HTR-8/SVneo (cell line): ENCODE measurements at regions not wholly inside any gene's neighbourhood (a gene's known extent, or its start where the extent isn't known, plus 50 kb on each side); places are given as distances from the start of the nearest gene placed in this dataset.

Source experiments
- DNase-seq: peaks from one replicate; pipeline ENCODE4 v3.0.0; 2011; ENCODE audit warnings: low spot score, mixed read lengths; ENCODE audit not compliant: insufficient read length
- FAIRE-seq: peaks from 2 replicates; lab custom pipeline; 2011; peaks lifted over from hg19 to GRCh38; lab: Jason Lieb, UNC

DNA sequence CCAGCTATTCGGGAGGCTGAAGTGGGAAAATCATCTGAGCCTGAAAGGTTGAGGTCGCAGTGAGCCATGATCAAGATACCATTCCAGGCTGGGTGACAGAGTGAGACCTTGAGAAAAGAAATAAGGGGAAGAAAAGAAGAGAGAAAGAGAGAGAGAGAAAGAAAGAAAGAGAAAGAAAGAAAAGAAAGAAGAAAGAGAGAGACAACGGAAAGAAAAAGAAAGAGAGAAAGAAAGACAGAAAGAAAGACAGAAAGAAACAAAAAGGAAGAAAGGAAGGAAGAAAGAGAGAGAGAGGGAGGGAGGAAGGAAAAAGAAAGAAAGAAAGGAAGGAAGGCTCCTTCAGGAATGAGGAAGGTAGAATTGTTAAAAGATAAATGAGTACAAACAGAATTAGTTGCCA lies 84.5 kb downstream of the RPL22L1 start:
- no peak for DNase-seq
- no peak for FAIRE-seq

DNA sequence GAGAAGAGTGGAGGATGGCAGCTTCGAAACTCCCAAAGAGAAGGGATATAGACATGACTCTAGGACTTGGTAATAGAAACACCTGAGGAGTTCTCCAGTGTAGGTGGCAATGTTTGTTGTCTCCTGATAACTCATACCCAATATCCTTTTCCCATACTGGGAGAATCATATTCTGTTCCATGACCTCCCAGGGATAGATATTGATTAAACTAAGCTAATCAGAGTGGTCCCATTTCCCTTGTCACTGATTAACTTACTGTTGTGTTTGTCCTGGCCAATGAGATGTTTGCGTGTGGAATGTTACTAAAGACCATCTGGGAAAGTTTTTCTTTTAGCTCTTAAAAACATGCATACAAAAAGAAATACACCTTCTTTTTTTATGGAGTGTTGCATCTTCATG lies 85.6 kb downstream of the RPL22L1 start:
- FAIRE-seq: no peak

DNA sequence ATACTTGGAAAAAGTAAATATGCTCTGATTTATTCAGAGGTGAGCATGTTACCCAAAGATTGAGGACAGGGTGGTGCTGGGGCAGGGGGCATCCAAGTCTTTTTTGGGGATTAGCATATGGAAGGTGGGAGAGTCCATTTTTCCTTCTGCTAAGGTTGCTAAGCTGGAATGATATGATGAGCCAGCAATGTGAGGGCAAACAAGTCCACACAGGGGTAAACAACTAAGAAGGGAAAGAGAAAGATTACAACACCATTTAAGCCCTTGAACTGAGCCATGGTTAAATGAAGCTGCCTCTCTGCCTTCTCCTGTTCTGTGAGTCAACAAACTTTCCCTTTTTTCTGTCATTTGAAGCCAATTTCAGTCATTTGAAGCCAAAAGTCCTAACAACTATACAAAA lies 89.0 kb downstream of the RPL22L1 start:
- FAIRE-seq: no peak
- no peak for DNase-seq

More for the DNA sequence above, 85.6 kb downstream of the RPL22L1 start:
- DNase-seq: no peak

DNA sequence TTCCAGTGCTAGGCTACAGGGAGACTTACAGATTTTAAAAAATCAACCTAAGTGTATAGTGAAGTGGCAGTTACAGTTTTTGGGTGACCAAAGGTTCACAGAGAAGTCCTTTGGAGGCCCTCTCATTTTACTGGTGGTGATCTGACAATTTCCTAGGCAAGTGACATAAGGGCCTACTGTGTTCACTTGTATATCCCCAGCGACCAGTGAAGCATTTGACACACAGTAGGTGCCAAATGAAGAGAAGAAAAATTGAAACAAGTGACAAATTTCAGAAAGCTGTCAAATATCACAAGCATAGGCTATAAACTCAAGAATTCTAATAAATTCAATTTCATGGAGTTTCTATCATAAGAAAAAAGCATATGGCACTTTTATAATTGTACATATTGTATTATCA lies 89.5 kb downstream of the RPL22L1 start:
- no peak for FAIRE-seq
- no peak for DNase-seq

DNA sequence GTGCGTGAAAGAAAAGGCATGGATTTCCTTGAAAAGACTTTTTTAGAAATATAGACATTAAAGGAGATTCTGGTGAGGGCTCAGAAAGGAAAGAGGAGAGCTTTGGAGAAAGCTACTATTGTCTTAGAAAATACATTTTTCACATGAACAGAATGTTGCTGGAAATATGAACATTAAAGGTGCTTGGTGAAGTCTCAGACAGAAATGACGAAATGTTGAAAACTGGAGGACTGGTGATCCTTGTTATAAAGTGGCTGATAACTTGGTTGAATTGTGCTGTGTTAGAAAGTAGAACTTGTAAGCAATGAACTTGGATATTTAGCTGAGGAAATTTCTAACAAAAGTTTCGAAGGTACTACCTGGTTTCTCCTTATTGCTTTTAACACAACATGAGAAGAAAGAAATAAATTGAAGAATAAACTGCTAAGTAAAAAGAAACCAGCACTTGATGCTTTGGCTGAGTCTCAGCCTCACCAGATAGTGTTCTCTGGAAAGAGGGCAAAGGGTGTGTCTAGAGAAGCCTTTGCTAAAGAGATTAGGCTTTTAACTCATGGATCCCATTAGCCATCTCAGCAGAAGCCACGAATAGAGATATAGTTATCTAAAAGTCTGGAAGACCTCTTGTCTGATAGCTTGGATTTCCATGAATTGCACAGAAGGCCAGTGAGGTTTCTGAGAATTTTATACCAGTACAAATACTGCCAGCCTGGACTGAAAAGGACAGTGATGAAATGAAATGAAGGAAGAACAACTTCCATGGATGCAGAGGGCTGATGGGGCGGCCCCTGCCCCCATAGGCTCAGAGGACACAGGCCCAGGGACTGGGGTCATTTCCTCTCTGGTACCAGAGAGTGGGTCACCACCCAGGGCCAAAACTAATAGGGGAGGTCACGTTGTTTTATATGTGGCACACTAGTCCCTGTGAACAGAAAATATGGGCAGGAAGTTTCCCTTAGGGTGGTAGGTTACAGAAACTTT lies 91.5 kb downstream of the RPL22L1 start:
- DNase-seq (no peak), FAIRE-seq (no peak)

DNA sequence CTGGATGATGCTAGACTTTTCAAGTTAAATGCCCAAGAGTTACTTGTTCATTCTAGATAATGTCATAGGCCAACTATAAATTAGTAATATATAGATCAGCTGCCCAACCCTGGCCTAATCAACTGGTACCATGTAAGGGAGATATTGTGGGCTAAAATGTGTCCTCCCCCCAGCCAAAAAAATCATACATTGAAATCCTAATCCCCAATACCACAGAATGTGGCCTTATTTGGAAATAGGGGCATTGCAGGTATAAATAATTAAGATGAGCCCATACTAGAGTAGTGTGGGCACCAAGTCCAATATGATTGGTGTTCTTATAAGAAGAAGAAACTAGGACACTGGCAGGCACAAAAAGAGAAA lies 92.5 kb downstream of the RPL22L1 start:
- no peak for DNase-seq
- no peak for FAIRE-seq

DNA sequence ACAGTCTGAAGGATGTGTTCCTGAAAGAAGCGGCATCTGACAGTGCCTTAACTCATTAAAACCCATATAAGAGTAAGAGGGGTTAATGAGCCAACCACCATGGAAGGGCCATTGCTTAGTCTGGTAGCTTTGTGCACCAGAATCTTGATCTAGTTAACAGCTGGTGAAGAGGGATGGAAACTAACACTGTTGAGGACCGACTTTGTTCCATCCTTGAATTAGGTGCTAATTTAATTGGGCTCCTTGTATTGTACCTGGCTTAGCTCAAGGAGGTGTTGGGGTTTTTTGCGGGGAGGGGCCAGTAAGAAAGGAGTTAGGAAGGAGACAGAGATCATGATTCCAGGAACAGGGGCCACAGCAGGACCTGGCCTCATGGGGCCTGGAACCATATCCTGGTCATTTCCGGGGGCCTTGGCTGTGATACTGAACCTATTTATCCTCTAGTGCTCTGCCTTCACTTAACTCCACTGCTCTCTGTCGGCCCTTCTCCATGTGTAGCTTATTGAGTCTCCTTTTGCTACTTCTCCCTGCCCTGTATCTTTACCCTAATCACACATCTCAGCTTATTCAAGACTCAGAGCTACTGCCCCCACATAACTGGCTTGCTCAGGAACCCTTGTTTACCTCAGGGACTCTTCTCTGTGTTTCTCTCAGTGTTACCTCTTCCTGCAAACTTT lies 93.0 kb downstream of the RPL22L1 start:
- DNase-seq (no peak), FAIRE-seq (no peak)

DNA sequence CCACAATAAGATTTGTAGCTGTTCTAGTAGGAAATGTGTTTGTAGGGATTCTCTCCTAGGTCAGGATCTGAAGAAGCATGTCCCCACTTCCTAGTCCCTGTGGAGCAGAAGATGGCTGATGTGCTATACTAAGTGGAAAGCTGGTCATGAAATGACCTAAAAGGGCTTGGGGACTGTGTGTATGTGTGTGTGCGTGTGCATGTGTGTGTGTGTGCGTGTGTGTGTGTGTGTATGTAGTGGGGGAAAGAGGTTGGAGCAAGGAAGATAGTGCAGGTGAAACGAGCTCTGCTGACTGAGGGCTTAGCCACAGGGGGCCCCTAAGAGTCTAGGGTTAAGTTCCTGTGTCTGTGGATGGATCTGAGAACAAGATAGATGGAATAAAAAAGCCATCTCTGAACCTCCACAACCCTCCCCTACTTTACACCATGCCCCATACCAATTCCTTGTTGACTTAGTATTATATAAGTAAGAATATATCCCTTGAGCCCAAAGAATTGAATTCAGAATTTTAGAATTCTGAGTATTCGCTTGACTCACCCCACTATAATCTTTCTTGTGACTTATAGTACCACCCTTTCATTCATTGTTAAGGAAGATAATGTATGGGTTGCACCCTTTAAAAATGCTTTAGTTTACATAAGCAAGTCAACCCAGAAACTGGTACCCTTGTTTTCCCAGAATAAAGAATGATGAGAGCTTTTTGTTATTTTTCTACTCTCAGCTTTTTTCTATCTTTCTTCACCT lies 96.1 kb downstream of the RPL22L1 start:
- no peak for DNase-seq
- no peak for FAIRE-seq

DNA sequence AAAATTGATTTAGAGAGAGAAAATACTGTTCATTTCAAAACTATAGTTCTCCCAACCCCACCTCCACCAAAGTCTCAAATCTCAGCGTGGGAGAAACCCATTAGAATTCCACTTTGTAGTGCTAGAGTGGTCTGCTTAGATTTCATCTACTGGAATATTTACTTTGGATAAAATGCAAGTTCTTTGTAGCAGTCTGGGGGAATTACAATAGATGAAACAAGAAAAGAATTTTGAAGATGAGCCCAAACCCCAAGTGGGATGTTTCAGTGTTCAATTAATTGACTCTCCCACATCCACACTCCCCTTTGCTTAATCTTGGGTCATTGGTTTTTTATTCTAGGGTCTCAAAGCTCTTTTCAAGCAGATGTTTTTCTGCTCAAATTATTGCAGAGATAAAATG lies 97.8 kb downstream of the RPL22L1 start:
- FAIRE-seq (no peak), DNase-seq (no peak)

DNA sequence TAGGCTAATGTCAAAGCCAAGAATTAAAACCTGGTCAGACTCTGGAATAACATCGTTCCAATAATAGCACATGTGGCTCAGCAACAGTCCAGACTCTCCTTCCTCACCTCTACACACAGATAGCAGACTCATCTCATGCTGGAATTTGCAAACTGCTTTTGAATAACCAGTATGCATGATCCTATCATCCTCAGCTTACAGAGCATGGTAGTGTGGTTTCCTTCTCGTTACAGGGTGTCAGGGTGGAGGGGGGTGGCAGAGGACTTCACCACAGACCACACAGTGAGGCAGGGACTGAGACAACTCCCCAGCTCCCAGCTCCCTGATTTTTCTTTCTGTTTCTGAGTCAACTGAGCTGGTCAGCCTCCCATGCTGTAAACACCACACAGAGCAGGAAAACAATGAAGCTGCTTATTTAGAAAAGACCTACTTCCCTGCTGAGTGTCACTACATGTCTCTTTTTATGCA lies 101.6 kb downstream of the RPL22L1 start:
- FAIRE-seq (no peak), DNase-seq (no peak)

DNA sequence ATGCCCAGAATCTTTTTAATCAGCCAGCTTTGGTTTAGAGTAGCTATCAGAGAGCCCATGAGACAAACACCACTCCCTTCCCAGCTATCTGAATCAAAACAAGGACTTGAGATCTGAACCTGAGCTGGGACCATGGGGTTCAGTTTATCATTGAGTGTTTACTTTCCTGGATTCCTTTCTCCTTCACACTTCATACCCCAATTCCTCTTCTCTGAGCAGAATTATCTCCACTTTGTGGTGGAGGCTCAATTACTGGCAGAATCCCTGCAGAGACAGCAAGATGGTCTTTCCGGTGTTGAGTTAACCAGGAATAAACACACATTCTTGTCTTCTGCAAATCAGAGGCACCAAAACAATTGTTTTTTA lies 102.4 kb downstream of the RPL22L1 start:
- FAIRE-seq (no peak), DNase-seq (no peak)

DNA sequence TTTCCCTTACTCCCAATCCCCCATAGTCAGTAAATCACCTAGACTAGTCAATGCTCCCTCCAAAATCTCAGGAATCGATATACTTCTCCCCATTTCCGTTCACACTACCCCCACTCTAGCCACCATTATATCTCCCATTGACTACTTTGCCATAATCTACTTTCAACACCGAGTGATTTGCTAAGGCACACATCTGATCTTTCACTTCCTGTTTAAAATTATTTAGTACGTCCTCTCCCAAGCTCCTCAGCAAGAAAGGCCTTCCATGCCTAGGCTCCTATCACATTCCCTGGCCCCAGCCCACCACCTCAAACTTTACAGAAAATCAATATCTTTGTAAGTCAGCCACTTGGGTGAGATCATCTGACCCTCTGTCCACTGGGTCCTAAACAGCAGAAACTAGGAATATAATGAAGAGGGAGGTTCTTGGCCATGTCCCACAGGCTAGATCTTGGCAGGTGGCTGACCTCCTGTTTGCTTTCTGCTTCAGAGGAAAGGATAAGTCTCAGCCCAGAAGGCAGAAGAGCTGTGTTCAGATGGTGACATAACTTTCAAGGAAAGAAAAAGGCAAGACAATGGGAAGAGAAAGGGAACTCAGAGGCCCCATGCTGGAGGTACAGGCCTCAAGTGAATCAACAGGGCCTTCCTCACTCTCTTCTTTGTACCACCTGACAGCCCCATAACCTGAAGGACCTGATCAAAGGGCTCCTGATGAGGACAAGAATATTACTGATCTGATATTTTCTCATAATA lies 103.0 kb downstream of the RPL22L1 start:
- DNase-seq (no peak), FAIRE-seq (no peak)

DNA sequence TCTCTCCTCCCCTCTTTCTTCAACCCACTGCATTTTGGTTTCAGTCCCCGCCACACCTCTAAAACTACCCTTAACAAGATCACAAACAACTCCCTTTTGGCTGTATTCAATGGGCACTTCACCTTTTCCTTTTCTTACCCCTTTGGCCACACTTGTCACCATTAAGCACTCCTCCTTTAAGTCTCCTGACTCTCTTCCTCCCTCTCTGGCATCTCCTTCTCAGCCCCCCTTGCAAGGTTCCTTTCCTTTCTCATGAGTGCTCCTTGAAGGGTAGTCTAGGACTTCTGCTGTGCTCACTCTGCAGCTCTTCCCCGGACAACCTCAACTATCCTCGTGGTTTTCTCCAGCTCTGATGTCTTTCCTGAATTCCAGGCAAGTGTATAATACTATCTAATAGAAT lies 103.7 kb downstream of the RPL22L1 start:
- DNase-seq (no peak), FAIRE-seq (no peak)

DNA sequence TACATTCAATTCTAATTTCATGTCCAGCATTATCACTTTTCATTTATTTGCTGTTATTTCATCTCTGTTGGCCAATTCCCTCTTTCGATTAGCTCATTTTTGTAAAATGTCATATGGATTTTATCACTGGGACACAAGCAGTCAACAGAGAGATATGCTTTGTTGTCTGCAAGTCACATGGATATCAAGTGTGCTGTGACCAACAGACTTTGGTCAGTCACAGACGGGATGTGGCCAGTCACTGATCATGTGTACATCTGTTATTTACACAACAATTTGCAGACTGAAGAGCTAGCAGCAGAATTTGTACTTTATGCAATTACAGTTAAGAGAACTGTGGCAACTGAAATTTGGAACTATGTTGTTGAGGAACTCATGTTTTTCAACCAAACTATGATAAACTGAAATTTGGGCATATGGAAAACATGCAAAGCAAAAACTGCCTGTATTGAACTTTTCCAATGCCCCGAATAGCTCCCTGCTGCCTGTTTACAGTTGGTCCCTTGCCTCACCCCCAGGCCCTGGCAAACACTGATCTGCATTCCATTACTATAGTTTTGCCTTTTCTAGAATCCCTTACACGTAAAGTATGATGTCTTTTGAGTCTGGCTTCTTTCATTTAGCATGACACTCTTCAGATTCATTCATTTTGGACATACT lies 104.4 kb downstream of the RPL22L1 start:
- DNase-seq (no peak), FAIRE-seq (no peak)

DNA sequence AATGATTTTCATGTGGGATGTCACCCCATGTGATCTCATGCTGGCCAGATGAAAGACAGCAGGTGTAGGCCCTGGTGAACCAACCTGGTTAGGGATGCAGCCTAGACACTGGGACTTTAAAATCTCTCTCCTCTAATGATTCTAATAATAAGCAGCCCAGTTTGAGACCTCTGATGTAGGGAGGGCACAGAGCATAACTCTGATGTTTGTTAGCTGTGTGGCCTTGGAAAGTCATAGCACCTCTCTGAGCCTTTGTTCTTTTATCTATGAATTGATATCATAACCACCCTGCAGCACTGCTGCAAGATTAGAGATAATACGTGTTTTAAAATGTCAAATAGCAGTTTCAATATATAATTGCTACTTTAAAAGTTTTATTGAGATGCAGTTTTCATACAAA lies 106.0 kb downstream of the RPL22L1 start:
- DNase-seq (no peak), FAIRE-seq (no peak)

DNA sequence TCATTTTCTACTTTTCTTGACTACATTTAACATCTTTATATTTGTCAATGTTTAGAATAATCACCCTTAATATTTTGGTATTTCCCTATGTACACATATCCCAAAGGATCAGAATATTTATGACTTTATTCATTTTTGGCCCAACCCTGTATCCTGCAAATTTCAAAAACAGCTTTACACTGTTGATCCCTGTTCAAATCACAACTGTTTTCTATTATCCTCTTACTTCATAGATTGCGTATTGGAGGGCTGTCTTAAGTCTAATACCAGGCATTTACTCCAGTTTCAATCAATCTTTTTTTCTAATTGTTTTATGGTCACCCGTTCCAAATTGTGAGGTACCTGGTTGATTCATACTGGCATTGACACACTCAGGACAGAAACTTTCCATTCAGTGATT lies 107.9 kb downstream of the RPL22L1 start:
- FAIRE-seq (no peak), DNase-seq (no peak)

DNA sequence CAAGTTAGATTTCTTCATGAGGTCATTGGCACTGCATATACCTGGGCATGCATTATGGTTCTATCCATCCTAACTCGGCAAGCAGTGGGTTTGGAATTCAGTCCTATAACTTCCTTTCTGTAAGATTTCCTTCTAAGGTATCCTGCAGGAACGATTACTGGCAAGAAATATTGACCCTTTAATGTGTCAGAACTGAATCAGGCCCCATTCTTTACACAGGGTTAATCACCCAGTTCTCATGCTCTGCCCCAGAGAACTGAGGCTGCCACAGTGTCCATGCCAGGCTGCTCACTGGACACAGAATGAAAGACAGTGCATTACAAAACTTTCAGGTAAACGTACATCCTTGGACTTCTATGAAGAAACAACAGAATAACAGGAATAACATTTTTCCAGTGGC lies 108.9 kb downstream of the RPL22L1 start:
- DNase-seq (no peak), FAIRE-seq (no peak)

DNA sequence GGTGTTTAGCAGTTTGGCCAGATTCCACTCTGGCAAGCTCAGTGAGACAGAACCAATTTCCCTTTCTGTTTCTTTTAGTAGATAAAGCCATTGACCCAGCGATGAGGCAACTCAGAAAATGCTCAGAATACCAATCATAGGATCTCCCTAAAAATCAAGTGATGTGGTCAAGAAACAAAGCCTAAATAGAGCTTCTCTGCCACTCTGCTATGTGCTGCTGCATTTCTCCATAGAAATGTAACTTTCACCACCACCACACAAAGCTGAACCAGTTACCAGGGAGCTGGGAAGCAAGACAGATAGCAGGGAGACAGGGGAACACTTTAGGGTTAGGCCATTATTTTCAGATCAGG lies 109.8 kb downstream of the RPL22L1 start:
- FAIRE-seq (no peak), DNase-seq (no peak)

DNA sequence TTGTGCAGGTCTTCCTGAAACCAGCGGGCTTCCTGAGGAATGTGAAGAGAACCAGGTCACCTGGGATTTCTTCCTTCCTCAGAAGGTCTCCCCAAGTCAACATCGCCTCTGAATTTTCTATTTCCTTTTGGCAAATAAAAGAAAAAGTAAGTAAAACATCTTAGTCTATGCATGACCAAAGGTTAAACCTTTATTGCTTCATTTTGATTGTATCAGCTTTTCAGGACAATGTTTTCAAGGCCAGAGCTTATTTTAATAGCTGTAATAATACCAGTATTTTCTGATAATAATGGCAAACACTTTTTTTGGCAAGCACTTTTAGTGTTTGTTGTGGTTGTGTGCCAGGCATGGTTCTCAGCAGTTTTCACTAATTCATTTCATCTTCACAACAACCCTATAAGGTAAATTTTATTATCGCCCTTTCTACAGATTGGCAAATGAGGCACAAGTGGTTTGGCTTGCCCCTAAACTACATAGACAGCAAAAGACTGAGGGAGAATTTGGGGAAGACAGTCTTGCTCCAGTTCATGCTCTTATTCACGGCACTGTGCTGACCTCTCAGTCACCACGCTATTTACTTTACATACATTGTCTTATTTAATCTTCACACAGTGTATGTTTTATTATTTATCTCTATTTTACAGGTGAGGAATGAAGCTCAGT lies 110.4 kb downstream of the RPL22L1 start:
- DNase-seq (no peak), FAIRE-seq (no peak)
